ENCODE measurements at regions not wholly inside any gene's neighbourhood (a gene's known extent, or its start where the extent isn't known, plus 50 kb on each side); places are given as distances from the start of the nearest gene placed in this dataset.

DNA sequence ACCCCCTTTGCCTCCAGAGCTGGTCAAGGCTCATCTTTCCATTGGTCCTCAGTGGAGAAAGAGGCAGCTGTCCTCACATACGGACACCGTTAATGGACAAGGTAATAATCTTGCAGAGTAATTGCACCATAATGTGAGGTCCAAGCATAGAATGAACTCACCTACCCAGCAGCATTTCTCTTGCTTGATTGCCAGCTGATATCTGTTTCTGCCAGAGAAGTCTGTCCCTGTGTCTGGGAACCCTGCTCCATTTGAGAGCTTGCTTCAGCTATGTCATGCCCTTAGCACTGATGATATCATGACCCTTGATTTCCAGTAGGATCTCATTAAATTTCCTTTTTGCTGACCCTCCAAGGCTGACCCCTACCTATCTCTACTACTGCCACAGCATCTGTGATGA lies 154.6 kb downstream of the PIK3R1 start:
- TF ChIP-seq TAF1 (IDR thresholded peaks at IDR 0.05; ENCODE audit: borderline replicate concordance, insufficient read depth, low read length) (no peak), POLR2AphosphoS5 (IDR thresholded peaks at IDR 0.05; ENCODE audit: low read depth, low read length) (no peak)
- TF ChIP-seq, protein P1, sequence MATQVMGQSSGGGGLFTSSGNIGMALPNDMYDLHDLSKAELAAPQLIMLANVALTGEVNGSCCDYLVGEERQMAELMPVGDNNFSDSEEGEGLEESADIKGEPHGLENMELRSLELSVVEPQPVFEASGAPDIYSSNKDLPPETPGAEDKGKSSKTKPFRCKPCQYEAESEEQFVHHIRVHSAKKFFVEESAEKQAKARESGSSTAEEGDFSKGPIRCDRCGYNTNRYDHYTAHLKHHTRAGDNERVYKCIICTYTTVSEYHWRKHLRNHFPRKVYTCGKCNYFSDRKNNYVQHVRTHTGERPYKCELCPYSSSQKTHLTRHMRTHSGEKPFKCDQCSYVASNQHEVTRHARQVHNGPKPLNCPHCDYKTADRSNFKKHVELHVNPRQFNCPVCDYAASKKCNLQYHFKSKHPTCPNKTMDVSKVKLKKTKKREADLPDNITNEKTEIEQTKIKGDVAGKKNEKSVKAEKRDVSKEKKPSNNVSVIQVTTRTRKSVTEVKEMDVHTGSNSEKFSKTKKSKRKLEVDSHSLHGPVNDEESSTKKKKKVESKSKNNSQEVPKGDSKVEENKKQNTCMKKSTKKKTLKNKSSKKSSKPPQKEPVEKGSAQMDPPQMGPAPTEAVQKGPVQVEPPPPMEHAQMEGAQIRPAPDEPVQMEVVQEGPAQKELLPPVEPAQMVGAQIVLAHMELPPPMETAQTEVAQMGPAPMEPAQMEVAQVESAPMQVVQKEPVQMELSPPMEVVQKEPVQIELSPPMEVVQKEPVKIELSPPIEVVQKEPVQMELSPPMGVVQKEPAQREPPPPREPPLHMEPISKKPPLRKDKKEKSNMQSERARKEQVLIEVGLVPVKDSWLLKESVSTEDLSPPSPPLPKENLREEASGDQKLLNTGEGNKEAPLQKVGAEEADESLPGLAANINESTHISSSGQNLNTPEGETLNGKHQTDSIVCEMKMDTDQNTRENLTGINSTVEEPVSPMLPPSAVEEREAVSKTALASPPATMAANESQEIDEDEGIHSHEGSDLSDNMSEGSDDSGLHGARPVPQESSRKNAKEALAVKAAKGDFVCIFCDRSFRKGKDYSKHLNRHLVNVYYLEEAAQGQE (IDR thresholded peaks at IDR 0.05; ENCODE audit: insufficient read depth in 1 of 2, low read depth in 2 of 2, low read length in 2 of 2), result no peak

All from PFSK-1 (cell line).